Esophagus squamous epithelium (tissue), 4 donors: ENCODE measurements at regions not wholly inside any gene's neighbourhood (a gene's known extent, or its start where the extent isn't known, plus 50 kb on each side); places are given as distances from the start of the nearest gene placed in this dataset.

Experiments
- CTCF ChIP-seq, 6 experiments: fragments of 450-650 bp in 4 of 6; fragments of 200-600 bp in 2 of 6; sonication (generic) in 2 of 6; IDR thresholded peaks; one replicate each; pipeline ENCODE4 v1.5.1; 2016 to 2019; ENCODE audit warnings: antibody characterized with exemption in 6 of 6, mild to moderate bottlenecking in 4 of 6, moderate library complexity in 4 of 6
- POLR2A ChIP-seq, 4 donors: fragments of 450-650 bp; IDR thresholded peaks; one replicate each; pipeline ENCODE4 v1.6.1; 2017; ENCODE audit warnings: antibody characterized with exemption in 4 of 4, mild to moderate bottlenecking in 4 of 4, moderate library complexity in 3 of 4

GRCh38 chr14:23884541-23884904, 69.0 kb upstream of the DHRS4 start:
- TF ChIP-seq CTCF (IDR thresholded peaks at IDR 0.05) (no peak), POLR2A (IDR thresholded peaks at IDR 0.05) (no peak)
